Jurkat, Clone E6-1 (cell line): ENCODE measurements at regions not wholly inside any gene's neighbourhood (a gene's known extent, or its start where the extent isn't known, plus 50 kb on each side); places are given as distances from the start of the nearest gene placed in this dataset.
A peak's percentile ranks its signal among the peaks of the same experiment; 100 is the strongest.

Source experiments
- DNase-seq: peaks from one replicate; pipeline ENCODE4 v3.0.0-alpha.2; 2011; ENCODE audit warnings: low read depth, low spot score
- H3K4me3 ChIP-seq: 2 replicates; pipeline ENCODE4 v1.5.1; 2011; ENCODE audit warnings: mild to moderate bottlenecking, low read length, control low read depth, moderate library complexity

DNA sequence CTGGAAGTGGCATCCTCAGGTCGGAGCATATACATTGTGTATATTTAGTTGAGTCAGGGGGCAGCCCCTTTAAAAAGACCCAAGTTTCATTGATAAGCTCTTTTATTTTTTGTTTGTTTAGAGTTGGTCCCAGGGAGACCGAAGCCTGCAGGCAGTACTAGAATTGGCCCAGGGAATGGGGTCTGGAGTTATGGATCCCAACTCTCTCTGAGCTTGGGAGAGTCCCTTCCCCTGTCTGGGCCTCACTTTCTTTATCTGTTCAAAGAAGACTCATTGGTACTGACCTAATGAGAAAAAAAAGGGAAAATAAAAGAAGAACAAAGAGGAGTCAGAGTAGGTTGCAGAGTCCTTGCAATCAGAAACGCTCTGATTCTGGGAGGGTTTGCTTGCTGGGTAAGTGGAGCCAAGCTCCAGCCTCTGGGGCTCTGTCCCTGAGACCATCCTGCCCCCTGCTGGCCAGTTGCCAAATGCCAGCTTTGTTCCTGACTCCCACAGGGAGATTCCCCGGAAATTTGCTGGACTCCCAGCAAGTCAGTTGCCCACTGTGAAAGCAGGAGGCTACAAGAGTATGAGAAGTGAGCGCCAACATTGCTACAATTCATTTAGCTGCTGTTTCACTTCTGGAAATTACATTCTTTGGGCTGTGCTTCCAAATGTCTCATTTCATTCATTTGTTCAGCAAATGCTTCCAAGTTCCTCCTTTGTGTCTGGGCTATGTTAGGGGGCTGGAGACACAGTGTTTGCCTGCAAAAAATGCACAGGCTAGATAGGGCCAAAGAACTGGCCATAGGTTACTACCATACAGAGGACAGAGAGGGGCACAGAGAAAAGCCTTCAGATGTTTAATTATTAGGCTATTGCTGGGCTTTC is 156.2 kb downstream of the MELK start:
- DNase-seq, result peak; percentile 50
- H3K4me3 ChIP-seq, result no peak overlapping the region

- no peak overlapping the region for H3K4me3 ChIP-seq
- DNase-seq, result no peak
Observed at GRCh38 chr9:36729906-36730305, 157.2 kb downstream of the MELK start.

DNA sequence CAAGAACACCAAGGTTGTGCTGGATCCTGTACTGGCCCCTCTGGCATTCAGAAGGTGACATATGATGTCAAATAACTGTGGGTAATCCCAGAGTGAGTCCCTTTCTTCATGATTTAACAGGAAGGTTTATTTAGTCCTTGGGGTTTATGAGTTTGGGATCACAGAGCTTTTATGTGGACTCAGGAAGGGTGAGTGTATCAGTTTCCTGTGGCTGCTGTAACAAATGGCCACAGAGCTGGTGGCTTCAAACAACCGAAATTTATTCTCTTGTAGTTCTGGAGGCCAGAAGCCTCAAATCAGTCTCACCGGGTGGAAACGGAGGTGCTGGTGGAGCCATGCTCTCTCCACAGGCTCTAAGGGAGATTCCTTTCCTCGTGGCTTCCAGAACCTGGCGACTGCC is 157.7 kb downstream of the MELK start:
- H3K4me3 ChIP-seq, result no peak overlapping the region
- DNase-seq, result no peak

- DNase-seq, result no peak
Observed at GRCh38 chr9:36731068-36731956, 158.6 kb downstream of the MELK start.

DNA sequence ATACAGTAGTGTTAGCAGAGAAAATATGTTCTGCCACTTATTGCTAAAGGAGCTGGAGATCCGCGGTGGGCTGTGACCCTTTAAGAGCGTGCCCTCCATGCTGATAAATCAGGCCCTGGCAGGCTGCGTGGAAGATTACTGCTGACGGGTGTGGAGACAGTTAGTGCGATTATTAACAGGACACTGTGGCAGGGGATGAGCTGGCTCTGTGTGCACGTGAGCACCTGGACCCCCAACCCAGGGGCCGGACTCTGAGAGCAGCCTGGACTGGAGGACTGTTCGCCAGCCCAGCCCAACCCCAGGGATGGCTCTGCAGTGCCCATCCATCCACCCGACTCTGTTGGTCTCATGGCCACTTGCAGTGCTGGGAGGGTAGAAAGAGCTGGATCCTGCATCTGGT is 162.0 kb downstream of the MELK start:
- no peak overlapping the region for H3K4me3 ChIP-seq
- DNase-seq, result no peak

More at GRCh38 chr9:36731068-36731956, 158.6 kb downstream of the MELK start:
- H3K4me3 ChIP-seq, result no peak overlapping the region

- DNase-seq, result no peak
- no peak overlapping the region for H3K4me3 ChIP-seq
Observed at GRCh38 chr9:36736648-36737047, 164.0 kb downstream of the MELK start.

DNA sequence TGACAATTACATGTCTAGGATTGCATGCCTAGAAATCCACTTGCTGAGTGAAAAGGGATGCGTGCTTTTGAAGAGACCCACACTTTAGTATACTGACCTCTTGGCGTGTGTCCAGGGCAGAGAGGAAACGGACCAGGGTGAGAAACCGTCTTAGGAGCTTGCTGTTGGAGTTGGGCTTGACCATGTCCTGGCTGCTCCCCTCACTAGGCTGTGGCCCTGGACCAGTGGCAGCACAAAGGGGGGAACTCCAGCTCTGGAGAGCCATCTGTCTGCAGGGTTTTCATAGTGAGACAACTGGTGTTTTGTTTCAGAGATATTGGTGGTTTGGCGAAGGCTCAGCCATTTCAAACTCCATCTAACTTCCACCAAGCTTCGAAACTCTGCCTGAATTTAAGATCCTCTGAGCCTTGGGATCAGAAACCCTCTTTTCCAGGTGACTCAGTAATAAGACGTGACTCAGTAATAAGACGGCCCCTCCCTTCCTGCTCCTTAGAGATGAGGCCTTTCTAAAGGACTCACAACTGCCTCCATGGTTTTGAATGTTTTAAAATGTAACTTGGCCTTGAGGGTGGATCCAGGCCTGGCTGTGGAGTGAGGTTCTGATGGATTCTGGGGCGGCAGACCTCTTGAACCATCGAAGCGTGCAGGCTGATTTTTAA is 165.8 kb downstream of the MELK start:
- no peak overlapping the region for H3K4me3 ChIP-seq
- no peak for DNase-seq

DNA sequence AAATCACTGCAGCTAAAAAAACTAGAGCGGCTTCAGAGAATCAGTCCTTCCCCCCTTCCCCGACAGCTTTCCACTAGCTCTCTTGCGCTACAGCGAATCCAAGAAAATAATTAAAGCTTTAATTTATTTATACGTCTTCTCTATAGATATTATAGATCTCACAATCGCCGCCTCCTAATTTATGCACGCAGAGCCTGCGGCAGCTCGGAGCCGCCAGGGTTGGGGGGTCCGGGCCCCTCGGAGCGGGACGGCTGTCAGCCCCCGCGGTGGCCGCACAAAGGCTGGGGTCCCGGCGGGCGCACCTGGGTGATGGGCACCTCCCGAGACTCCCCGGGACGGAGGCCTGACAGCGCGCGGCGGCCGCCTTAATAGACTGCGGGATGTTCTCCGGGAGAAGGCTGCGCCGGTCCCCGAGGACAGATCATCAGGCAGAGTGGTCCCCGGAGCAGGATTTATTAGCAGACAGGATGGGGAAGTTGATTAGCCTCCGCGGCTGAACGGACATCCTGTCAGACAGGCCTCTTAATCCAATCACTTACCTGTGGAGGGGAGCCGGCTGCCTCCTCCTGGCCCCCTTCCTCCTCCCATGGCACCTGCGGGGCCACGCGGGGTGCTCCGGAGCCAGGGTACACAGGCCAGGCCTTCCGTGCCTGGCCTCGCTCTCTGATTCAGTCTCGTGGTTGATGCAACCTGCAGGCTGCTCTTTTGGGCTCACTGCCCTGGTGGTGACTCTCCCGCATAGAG is 166.8 kb downstream of the MELK start:
- no peak for DNase-seq
- no peak overlapping the region for H3K4me3 ChIP-seq

DNA sequence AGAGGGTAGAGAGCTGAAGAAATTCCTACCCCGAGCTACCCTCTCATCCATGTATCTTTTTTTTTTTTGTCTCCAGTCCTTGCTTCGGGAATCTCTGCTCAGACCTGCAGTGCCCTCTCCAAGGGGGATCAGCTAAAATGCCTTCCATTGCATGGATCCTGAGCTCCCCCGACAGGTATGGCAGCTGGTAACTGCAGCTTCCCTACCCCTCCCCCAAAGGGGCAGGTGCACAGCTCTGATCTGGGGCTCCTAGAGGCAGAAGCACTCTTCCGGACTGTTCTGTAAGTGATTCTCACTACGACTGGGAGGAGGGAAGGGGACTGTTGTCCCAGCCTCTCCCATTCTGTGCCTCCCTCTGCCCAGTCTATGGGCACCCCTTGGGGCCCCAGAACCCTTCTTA is 169.6 kb downstream of the MELK start:
- no peak for DNase-seq
- no peak overlapping the region for H3K4me3 ChIP-seq

DNA sequence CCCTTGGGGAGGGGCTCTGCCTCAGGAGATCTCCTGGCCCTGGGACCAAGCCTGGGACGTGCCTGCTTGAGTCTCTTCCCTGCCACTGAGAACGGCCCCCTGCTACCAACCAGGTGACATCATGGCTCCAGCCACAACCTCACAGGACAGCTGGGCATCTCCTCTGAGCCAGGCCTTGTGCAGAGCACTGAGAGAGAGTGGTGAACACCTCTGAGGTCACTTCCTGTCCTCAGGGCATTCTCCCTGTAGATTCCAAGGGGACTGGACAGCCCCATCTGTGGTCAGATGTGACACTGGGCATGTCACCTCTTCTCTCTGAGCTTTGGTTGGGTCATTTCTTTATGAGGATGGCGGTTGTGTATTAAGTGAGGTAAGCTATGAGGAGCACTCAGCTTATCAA is 172.0 kb downstream of the MELK start:
- no peak for DNase-seq
- H3K4me3 ChIP-seq, result no peak overlapping the region

DNA sequence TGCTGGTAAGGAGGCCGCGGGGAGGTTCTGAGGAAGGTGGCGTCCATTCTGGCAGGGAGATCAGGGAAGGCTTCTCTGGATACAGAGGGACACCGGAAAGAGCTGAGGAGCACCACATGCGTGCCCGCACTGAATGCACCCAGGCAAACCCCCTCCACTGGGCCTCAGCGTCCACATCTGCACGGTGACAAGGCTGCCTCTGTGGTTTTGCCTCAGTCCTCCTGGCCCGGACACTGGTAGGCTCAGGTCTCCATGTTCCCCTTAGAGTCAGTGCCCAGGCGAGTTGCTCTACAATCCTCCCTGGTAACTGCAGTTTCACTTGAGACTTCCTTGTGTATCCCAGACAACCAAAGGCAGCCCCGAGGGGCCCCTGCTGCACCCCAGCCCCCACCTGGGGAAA is 173.3 kb downstream of the MELK start:
- H3K4me3 ChIP-seq, result no peak overlapping the region

GRCh38 chr9:36746415-36746814 is 173.7 kb downstream of the MELK start:
- DNase-seq, result no peak
- H3K4me3 ChIP-seq, result no peak overlapping the region

More for the DNA sequence above, 173.3 kb downstream of the MELK start:
- DNase-seq, result no peak

- no peak for DNase-seq
- no peak overlapping the region for H3K4me3 ChIP-seq
Observed at GRCh38 chr9:36748322-36748899, 175.7 kb downstream of the MELK start.

- H3K4me3 ChIP-seq, result no peak overlapping the region
- DNase-seq, result no peak
Observed at GRCh38 chr9:36749461-36749860, 176.8 kb downstream of the MELK start.

DNA sequence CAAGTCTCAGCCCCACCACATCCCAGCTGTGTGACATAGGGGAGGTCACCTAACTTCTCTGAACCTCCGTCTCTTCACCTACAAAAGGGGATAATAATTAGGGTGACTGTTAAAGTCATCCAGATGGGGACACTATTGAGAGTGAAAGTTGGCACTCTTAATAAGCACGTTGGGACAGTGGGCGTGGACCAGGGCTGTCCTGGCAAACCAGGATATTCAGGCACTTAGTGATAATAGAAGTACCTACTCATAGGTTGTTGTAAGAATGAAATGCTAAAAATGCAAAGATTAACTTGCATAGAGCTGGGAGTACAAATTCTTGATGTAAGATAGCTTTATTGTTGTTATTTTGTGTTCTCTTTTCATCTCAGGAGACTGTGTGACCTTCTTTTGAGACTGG is 177.9 kb downstream of the MELK start:
- H3K4me3 ChIP-seq, result no peak overlapping the region
- no peak for DNase-seq

DNA sequence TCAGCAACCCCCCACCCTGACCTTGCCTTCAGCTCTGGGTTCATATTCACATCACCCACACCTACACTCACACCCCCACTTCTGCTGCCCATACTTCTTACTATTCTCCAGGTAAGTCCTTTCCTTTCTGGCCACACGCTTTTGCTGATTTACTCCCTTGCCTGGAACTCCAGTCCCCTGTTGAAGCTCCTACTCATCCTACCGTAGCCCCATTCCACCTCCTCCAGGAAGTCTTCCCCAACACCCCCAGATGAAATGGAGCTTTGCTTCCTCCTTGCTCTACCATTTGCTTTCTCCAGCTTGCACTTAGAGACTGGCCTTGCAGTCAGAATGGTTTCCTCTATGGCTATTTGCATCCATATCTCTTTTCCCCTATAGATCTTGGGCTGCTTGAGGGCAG is 182.3 kb downstream of the MELK start:
- no peak for DNase-seq

DNA sequence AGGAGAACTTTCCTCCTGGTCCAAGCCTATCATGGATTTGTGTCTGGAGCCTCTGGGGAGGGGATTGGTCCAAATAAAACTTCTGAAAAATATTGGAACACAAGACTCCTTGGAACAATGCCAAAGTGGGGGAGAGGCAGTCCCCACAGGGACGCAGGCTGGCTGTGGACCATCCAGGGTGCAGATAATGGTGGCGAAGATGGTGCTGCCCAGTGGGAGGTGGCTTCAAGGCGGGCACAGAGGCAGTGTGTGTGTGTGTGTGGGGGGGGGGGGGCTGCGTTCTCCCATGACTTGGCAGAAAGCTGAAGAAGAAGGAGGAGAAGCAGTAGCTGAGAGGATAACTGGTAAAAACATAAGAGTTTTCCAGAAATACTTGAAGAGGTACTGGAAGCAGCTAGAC is 186.4 kb downstream of the MELK start:
- no peak for DNase-seq
- H3K4me3 ChIP-seq, result no peak overlapping the region

More for the DNA sequence above, 182.3 kb downstream of the MELK start:
- H3K4me3 ChIP-seq, result no peak overlapping the region

DNA sequence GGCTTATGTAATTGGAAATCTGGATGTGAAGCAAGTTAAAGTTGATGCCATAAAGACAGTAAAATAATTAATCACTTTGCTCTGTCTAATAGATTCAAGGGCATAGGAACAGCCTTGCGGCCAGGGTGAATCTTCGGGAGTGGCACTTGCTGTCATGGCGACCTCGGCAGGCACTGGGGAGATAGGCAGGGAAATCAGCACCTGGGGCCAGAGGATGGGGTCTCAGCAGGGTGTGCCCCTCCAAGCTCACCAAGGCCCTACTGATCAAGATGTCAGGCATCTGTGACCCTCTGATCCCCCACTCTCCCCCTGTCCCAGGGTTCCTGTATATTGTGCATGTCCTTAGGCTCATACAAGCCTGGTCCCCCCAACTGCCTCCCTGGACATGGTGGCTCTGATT is 187.3 kb downstream of the MELK start:
- no peak for DNase-seq
- H3K4me3 ChIP-seq, result no peak overlapping the region
